ENCODE measurements at regions not wholly inside any gene's neighbourhood (a gene's known extent, or its start where the extent isn't known, plus 50 kb on each side); places are given as distances from the start of the nearest gene placed in this dataset.

GRCh38 chr6:14690120-14691056 lies 555.5 kb upstream of the JARID2 start:
- no peak for DNase-seq (ENCODE audit: low spot score)
- no peaks in the 10 kb centered on the region for H3K36me3 Mint-ChIP-seq (ENCODE audit: low read depth)
- no peaks in the 10 kb centered on the region for H3K4me1 Mint-ChIP-seq (ENCODE audit: low read depth)
- H3K4me3 Mint-ChIP-seq: no peak overlapping the region
- no peaks in the 10 kb centered on the region for H3K27me3 Mint-ChIP-seq (ENCODE audit: low read depth)
- H3K9me3 Mint-ChIP-seq: no peaks in the 10 kb centered on the region
- H3K27ac Mint-ChIP-seq: no peak overlapping the region

- no peak for DNase-seq (ENCODE audit: low spot score)
- no peaks in the 10 kb centered on the region for H3K9me3 Mint-ChIP-seq
- H3K4me1 Mint-ChIP-seq (ENCODE audit: low read depth): no peaks in the 10 kb centered on the region
- H3K36me3 Mint-ChIP-seq (ENCODE audit: low read depth): no peaks in the 10 kb centered on the region
- H3K27ac Mint-ChIP-seq: no peak overlapping the region
- no peak overlapping the region for H3K4me3 Mint-ChIP-seq
- H3K27me3 Mint-ChIP-seq (ENCODE audit: low read depth): no peaks in the 10 kb centered on the region
Observed at GRCh38 chr6:14692208-14692607, 553.7 kb upstream of the JARID2 start.

GRCh38 chr6:14693301-14694192 lies 552.3 kb upstream of the JARID2 start:
- Mint-ChIP-seq H3K9me3 (no peaks in the 10 kb centered on the region), H3K27me3 (ENCODE audit: low read depth) (no peaks in the 10 kb centered on the region), H3K4me3 (no peak overlapping the region), H3K4me1 (ENCODE audit: low read depth) (no peaks in the 10 kb centered on the region), H3K27ac (no peak overlapping the region), H3K36me3 (ENCODE audit: low read depth) (no peaks in the 10 kb centered on the region)
- DNase-seq (ENCODE audit: low spot score): no peak

- no peak for DNase-seq (ENCODE audit: low spot score)
- Mint-ChIP-seq H3K4me1 (ENCODE audit: low read depth) (no peaks in the 10 kb centered on the region), H3K9me3 (peaks cover 1% of the 10 kb centered on the region), H3K36me3 (ENCODE audit: low read depth) (peaks cover under 1% of the 10 kb centered on the region), H3K27me3 (ENCODE audit: low read depth) (no peaks in the 10 kb centered on the region), H3K27ac (no peak overlapping the region), H3K4me3 (no peak overlapping the region)
Observed at GRCh38 chr6:14694308-14694707, 551.6 kb upstream of the JARID2 start.

GRCh38 chr6:14695579-14695978 lies 550.3 kb upstream of the JARID2 start:
- Mint-ChIP-seq H3K27ac (no peak overlapping the region), H3K4me1 (ENCODE audit: low read depth) (no peaks in the 10 kb centered on the region), H3K9me3 (peaks cover 14% of the 10 kb centered on the region), H3K27me3 (ENCODE audit: low read depth) (no peaks in the 10 kb centered on the region), H3K4me3 (no peak overlapping the region), H3K36me3 (ENCODE audit: low read depth) (peaks cover 1% of the 10 kb centered on the region)
- no peak for DNase-seq (ENCODE audit: low spot score)

- Mint-ChIP-seq H3K4me1 (ENCODE audit: low read depth) (no peaks in the 10 kb centered on the region), H3K27me3 (ENCODE audit: low read depth) (no peaks in the 10 kb centered on the region), H3K27ac (no peak overlapping the region), H3K4me3 (no peak overlapping the region), H3K36me3 (ENCODE audit: low read depth) (peaks cover 1% of the 10 kb centered on the region), H3K9me3 (peaks cover 15% of the 10 kb centered on the region)
- DNase-seq (ENCODE audit: low spot score): no peak
Observed at GRCh38 chr6:14696367-14696766, 549.5 kb upstream of the JARID2 start.

- Mint-ChIP-seq H3K4me3 (no peak overlapping the region), H3K9me3 (peaks cover 15% of the 10 kb centered on the region), H3K4me1 (ENCODE audit: low read depth) (no peaks in the 10 kb centered on the region), H3K27me3 (ENCODE audit: low read depth) (no peaks in the 10 kb centered on the region), H3K27ac (no peak overlapping the region), H3K36me3 (ENCODE audit: low read depth) (peaks cover 1% of the 10 kb centered on the region)
- DNase-seq (ENCODE audit: low spot score): no peak
Observed at GRCh38 chr6:14697427-14697826, 548.4 kb upstream of the JARID2 start.

- no peak overlapping the region for H3K4me3 Mint-ChIP-seq
- DNase-seq (ENCODE audit: low spot score): no peak
- no peaks in the 10 kb centered on the region for H3K27me3 Mint-ChIP-seq (ENCODE audit: low read depth)
- peaks cover 4% of the 10 kb centered on the region for H3K36me3 Mint-ChIP-seq (ENCODE audit: low read depth)
- H3K9me3 Mint-ChIP-seq: peaks cover 15% of the 10 kb centered on the region
- H3K27ac Mint-ChIP-seq: no peak overlapping the region
- peaks cover 6% of the 10 kb centered on the region for H3K4me1 Mint-ChIP-seq (ENCODE audit: low read depth)
Observed at GRCh38 chr6:14699803-14700601, 545.9 kb upstream of the JARID2 start.

GRCh38 chr6:14701946-14702345 lies 543.9 kb upstream of the JARID2 start:
- peaks cover 4% of the 10 kb centered on the region for H3K36me3 Mint-ChIP-seq (ENCODE audit: low read depth)
- H3K4me3 Mint-ChIP-seq: no peak overlapping the region
- peaks cover 15% of the 10 kb centered on the region for H3K9me3 Mint-ChIP-seq
- no peaks in the 10 kb centered on the region for H3K27me3 Mint-ChIP-seq (ENCODE audit: low read depth)
- no peak overlapping the region for H3K27ac Mint-ChIP-seq
- DNase-seq (ENCODE audit: low spot score): no peak
- peaks cover 12% of the 10 kb centered on the region for H3K4me1 Mint-ChIP-seq (ENCODE audit: low read depth)

- no peak overlapping the region for H3K27ac Mint-ChIP-seq
- peaks cover 15% of the 10 kb centered on the region for H3K9me3 Mint-ChIP-seq
- H3K4me1 Mint-ChIP-seq (ENCODE audit: low read depth): peaks cover 17% of the 10 kb centered on the region
- no peak for DNase-seq (ENCODE audit: low spot score)
- H3K36me3 Mint-ChIP-seq (ENCODE audit: low read depth): peaks cover 6% of the 10 kb centered on the region
- H3K4me3 Mint-ChIP-seq: no peak overlapping the region
- no peaks in the 10 kb centered on the region for H3K27me3 Mint-ChIP-seq (ENCODE audit: low read depth)
Observed at GRCh38 chr6:14702678-14703077, 543.2 kb upstream of the JARID2 start.

GRCh38 chr6:14703586-14703985 lies 542.3 kb upstream of the JARID2 start:
- H3K9me3 Mint-ChIP-seq: peaks cover 15% of the 10 kb centered on the region
- H3K27me3 Mint-ChIP-seq (ENCODE audit: low read depth): no peaks in the 10 kb centered on the region
- no peak overlapping the region for H3K4me3 Mint-ChIP-seq
- no peak overlapping the region for H3K27ac Mint-ChIP-seq
- DNase-seq (ENCODE audit: low spot score): no peak
- H3K4me1 Mint-ChIP-seq (ENCODE audit: low read depth): peaks cover 21% of the 10 kb centered on the region
- H3K36me3 Mint-ChIP-seq (ENCODE audit: low read depth): peaks cover 11% of the 10 kb centered on the region

GRCh38 chr6:14704383-14705271 lies 541.2 kb upstream of the JARID2 start:
- Mint-ChIP-seq H3K36me3 (ENCODE audit: low read depth) (peaks cover 9% of the 10 kb centered on the region), H3K27ac (no peak overlapping the region), H3K4me1 (ENCODE audit: low read depth) (peaks cover 21% of the 10 kb centered on the region), H3K9me3 (peaks cover 10% of the 10 kb centered on the region), H3K4me3 (no peak overlapping the region), H3K27me3 (ENCODE audit: low read depth) (no peaks in the 10 kb centered on the region)
- DNase-seq (ENCODE audit: low spot score): no peak

All from T-helper 2 cell treated with Interferon-gamma antibody and Interleukin-4, amounts not matched to agents 5 μg/mL and 100 μg/mL, for 36 hours (primary cell).